ENCODE measurements at regions not wholly inside any gene's neighbourhood (a gene's known extent, or its start where the extent isn't known, plus 50 kb on each side); places are given as distances from the start of the nearest gene placed in this dataset.

DNA sequence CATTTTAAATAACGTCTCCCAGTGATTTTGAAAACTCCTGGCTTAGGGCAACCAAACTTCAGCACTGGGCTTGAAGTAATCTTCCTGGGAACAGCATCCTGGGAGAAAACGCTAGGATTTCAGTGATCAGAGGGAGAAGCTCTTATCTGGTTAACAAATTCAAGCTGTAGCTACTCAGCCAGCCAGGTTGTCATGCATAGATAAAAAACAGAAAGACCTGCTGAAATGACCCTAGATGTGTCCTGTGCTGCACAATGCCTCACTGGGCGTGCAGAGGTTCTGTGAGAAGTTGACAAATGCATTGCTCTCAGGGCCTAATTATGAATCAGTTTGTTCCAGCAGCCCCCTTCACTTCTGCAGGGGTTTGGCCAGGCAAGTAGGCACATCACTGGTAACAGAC, 68.9 kb upstream of the CHCHD3 start:
- no peak for TF ChIP-seq EZH2 (IDR thresholded peaks at IDR 0.05; ENCODE audit: borderline replicate concordance, insufficient read depth, low read length, poor library complexity, severe bottlenecking)
- no peak for TF ChIP-seq SMC3 (conservative IDR thresholded peaks at IDR 0.05; ENCODE audit: poor library complexity)
- no peak for TF ChIP-seq POLR2AphosphoS5 (IDR thresholded peaks at IDR 0.05)
- no peak for TF ChIP-seq RAD21 (conservative IDR thresholded peaks at IDR 0.05)
- TF ChIP-seq TAF1 (IDR thresholded peaks at IDR 0.05; ENCODE audit: low read depth) = no peak
- no peak for TF ChIP-seq MXI1 (conservative IDR thresholded peaks at IDR 0.05; ENCODE audit: poor library complexity, severe bottlenecking)
- TF ChIP-seq, protein P1, sequence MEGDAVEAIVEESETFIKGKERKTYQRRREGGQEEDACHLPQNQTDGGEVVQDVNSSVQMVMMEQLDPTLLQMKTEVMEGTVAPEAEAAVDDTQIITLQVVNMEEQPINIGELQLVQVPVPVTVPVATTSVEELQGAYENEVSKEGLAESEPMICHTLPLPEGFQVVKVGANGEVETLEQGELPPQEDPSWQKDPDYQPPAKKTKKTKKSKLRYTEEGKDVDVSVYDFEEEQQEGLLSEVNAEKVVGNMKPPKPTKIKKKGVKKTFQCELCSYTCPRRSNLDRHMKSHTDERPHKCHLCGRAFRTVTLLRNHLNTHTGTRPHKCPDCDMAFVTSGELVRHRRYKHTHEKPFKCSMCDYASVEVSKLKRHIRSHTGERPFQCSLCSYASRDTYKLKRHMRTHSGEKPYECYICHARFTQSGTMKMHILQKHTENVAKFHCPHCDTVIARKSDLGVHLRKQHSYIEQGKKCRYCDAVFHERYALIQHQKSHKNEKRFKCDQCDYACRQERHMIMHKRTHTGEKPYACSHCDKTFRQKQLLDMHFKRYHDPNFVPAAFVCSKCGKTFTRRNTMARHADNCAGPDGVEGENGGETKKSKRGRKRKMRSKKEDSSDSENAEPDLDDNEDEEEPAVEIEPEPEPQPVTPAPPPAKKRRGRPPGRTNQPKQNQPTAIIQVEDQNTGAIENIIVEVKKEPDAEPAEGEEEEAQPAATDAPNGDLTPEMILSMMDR (IDR thresholded peaks at IDR 0.05; ENCODE audit: poor library complexity, severe bottlenecking) = no peak
- no peak for TF ChIP-seq EP300 (conservative IDR thresholded peaks at IDR 0.05; ENCODE audit: poor library complexity, severe bottlenecking)
- Histone ChIP-seq H3K9ac (ENCODE audit: low read length) (no peak overlapping the region), H2AFZ (ENCODE audit: low read depth, low read length) (no peak overlapping the region), H3F3A (ENCODE audit: insufficient read depth, low read length, poor library complexity, severe bottlenecking) (no peaks in the 10 kb centered on the region), H3K4me2 (ENCODE audit: low read length) (no peak overlapping the region), H3K4me3 (ENCODE audit: low read length) (no peak overlapping the region), H3K27ac (ENCODE audit: low read length) (no peak overlapping the region), H3K36me3 (ENCODE audit: insufficient read depth, low read length) (no peaks in the 10 kb centered on the region), H3K79me2 (replicated peaks; ENCODE audit: insufficient read depth, low read length) (no peaks in the 10 kb centered on the region), H3K9me3 (ENCODE audit: low read length) (no peaks in the 10 kb centered on the region), H3K27me3 (ENCODE audit: insufficient read depth, low read depth, low read length) (no peaks in the 10 kb centered on the region), H4K20me1 (ENCODE audit: insufficient read depth) (no peaks in the 10 kb centered on the region), H3K9me2 (ENCODE audit: insufficient read depth, low read length) (no peaks in the 10 kb centered on the region)

DNA sequence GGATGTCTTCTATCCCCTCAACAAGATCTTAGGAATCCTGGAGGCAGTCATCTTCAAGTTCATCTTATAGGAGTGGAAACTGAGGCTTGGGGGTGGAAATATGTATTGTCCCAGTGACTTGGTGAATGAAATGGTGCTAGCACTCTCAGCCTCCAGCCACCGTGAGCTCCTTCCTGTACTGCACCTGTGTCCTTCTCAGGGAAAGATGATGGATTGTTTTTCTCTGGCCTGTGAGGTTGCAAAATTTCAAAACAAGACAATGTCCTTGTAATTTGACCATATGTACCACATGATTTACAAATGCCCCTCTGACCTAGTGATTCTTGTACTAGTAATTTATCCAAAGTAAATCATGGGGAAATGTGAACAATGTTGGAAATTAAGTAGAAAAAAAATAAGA, 71.0 kb upstream of the CHCHD3 start:
- no peaks in the 10 kb centered on the region for H3K9me2 ChIP-seq (ENCODE audit: insufficient read depth, low read length)
- H3K27me3 ChIP-seq (ENCODE audit: insufficient read depth, low read depth, low read length) = no peaks in the 10 kb centered on the region
- H3K27ac ChIP-seq (ENCODE audit: low read length) = no peak overlapping the region
- no peaks in the 10 kb centered on the region for H3F3A ChIP-seq (ENCODE audit: insufficient read depth, low read length, poor library complexity, severe bottlenecking)
- no peak overlapping the region for H2AFZ ChIP-seq (ENCODE audit: low read depth, low read length)
- H3K79me2 ChIP-seq (replicated peaks; ENCODE audit: insufficient read depth, low read length) = no peaks in the 10 kb centered on the region
- H4K20me1 ChIP-seq (ENCODE audit: insufficient read depth) = no peaks in the 10 kb centered on the region
- no peaks in the 10 kb centered on the region for H3K36me3 ChIP-seq (ENCODE audit: insufficient read depth, low read length)
- H3K9me3 ChIP-seq (ENCODE audit: low read length) = no peaks in the 10 kb centered on the region
- no peak overlapping the region for H3K4me2 ChIP-seq (ENCODE audit: low read length)
- H3K4me3 ChIP-seq (ENCODE audit: low read length) = no peak overlapping the region
- H3K9ac ChIP-seq (ENCODE audit: low read length) = no peak overlapping the region
- no peak for TF ChIP-seq RAD21 (conservative IDR thresholded peaks at IDR 0.05)
- TF ChIP-seq, protein P1 (IDR thresholded peaks at IDR 0.05; ENCODE audit: poor library complexity, severe bottlenecking) = no peak
- TF ChIP-seq EP300 (conservative IDR thresholded peaks at IDR 0.05; ENCODE audit: poor library complexity, severe bottlenecking) = no peak
- no peak for TF ChIP-seq POLR2AphosphoS5 (IDR thresholded peaks at IDR 0.05)
- TF ChIP-seq TAF1 (IDR thresholded peaks at IDR 0.05; ENCODE audit: low read depth) = no peak
- TF ChIP-seq MXI1 (conservative IDR thresholded peaks at IDR 0.05; ENCODE audit: poor library complexity, severe bottlenecking) = no peak
- TF ChIP-seq EZH2 (IDR thresholded peaks at IDR 0.05; ENCODE audit: borderline replicate concordance, insufficient read depth, low read length, poor library complexity, severe bottlenecking) = no peak
- no peak for TF ChIP-seq SMC3 (conservative IDR thresholded peaks at IDR 0.05; ENCODE audit: poor library complexity)
- TF ChIP-seq, protein P2, sequence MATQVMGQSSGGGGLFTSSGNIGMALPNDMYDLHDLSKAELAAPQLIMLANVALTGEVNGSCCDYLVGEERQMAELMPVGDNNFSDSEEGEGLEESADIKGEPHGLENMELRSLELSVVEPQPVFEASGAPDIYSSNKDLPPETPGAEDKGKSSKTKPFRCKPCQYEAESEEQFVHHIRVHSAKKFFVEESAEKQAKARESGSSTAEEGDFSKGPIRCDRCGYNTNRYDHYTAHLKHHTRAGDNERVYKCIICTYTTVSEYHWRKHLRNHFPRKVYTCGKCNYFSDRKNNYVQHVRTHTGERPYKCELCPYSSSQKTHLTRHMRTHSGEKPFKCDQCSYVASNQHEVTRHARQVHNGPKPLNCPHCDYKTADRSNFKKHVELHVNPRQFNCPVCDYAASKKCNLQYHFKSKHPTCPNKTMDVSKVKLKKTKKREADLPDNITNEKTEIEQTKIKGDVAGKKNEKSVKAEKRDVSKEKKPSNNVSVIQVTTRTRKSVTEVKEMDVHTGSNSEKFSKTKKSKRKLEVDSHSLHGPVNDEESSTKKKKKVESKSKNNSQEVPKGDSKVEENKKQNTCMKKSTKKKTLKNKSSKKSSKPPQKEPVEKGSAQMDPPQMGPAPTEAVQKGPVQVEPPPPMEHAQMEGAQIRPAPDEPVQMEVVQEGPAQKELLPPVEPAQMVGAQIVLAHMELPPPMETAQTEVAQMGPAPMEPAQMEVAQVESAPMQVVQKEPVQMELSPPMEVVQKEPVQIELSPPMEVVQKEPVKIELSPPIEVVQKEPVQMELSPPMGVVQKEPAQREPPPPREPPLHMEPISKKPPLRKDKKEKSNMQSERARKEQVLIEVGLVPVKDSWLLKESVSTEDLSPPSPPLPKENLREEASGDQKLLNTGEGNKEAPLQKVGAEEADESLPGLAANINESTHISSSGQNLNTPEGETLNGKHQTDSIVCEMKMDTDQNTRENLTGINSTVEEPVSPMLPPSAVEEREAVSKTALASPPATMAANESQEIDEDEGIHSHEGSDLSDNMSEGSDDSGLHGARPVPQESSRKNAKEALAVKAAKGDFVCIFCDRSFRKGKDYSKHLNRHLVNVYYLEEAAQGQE (IDR thresholded peaks at IDR 0.05; ENCODE audit: borderline replicate concordance) = no peak

All from neural cell (in vitro differentiated cells).